Activated B cell treated with CpG ODN at 0.5 μM for 24 hours (primary cell): ENCODE measurements at regions not wholly inside any gene's neighbourhood (a gene's known extent, or its start where the extent isn't known, plus 50 kb on each side); places are given as distances from the start of the nearest gene placed in this dataset.

Experiments used
- ATAC-seq: fragments of 200-7000 bp; cut with Tn5 transposase; one replicate; pipeline ENCODE4 v1.10.0; 2021; ENCODE audit warnings: low read depth, mild to moderate bottlenecking, moderate library complexity
- CTCF ChIA-PET: fragments of 350-600 bp; sonication (Branson Sonifier 250); formaldehyde crosslinking; loops from one replicate; lab custom pipeline; 2021; ENCODE audit warnings: antibody characterized with exemption; lab: Charles Lee
- POLR2A ChIA-PET: fragments of 350-600 bp; sonication (Branson Sonifier 250); formaldehyde crosslinking; loops from one replicate; lab custom pipeline; 2021; ENCODE audit warnings: antibody characterized with exemption; lab: Charles Lee
- DNase-seq: peaks from one replicate; pipeline ENCODE4 v3.0.0; 2022
- H3K27ac Mint-ChIP-seq: one replicate; pipeline ENCODE4 v1.8.0; 2020; ENCODE audit warnings: mixed read lengths
- H3K27me3 Mint-ChIP-seq: one replicate; pipeline ENCODE4 v1.8.0; 2021; ENCODE audit warnings: mixed read lengths
- H3K36me3 Mint-ChIP-seq: one replicate; pipeline ENCODE4 v1.8.0; 2021; ENCODE audit warnings: low read depth, mixed read lengths
- H3K4me1 Mint-ChIP-seq: one replicate; pipeline ENCODE4 v1.8.0; 2021; ENCODE audit warnings: mixed read lengths
- H3K4me3 Mint-ChIP-seq: one replicate; pipeline ENCODE4 v1.8.0; 2020; ENCODE audit warnings: mild to moderate bottlenecking, mixed read lengths
- H3K9me3 Mint-ChIP-seq: one replicate; pipeline ENCODE4 v1.8.0; 2020; ENCODE audit warnings: mixed read lengths
- intact Hi-C: fragments of 100-400 bp; cut with micrococcal nuclease; formaldehyde crosslinking; loops from one replicate; pipeline ENCODE4 v1.15.1; 2024
- TF ChIP-seq, protein P1 (sequence below): fragments of 200-600 bp; IDR thresholded peaks from one replicate; pipeline ENCODE4 v1.8.0; 2022; ENCODE audit warnings: antibody characterized with exemption, mild to moderate bottlenecking

DNA sequence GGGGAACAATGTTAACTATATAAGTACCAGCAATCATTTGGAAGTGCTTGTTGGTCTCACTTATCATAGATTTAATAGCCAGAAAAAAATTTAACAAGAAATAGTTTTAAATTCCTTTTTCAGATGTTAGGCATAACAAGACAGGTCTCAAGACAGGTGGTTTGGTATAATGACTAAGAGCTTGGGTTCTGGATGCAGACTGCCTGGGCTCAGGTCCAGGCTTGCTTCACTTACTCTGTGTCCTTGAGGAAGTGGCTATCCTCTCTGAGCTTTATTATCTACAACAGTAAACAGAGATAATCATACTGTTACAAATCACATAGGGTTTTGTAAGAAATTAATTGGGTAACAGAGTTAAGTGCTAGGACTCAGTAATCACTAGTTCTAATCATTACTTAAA lies 338.0 kb upstream of the FLRT2 start:
- intact Hi-C loops = no loop called here
- DNase-seq (no peak), ATAC-seq (no peak)
- Mint-ChIP-seq H3K4me1 (no peaks in the 10 kb centered on the region), H3K9me3 (peaks cover 5% of the 10 kb centered on the region), H3K27me3 (no peaks in the 10 kb centered on the region), H3K36me3 (no peaks in the 10 kb centered on the region), H3K4me3 (no peak overlapping the region), H3K27ac (no peak overlapping the region)
- POLR2A ChIA-PET = no interaction called here
- TF ChIP-seq, protein P1, sequence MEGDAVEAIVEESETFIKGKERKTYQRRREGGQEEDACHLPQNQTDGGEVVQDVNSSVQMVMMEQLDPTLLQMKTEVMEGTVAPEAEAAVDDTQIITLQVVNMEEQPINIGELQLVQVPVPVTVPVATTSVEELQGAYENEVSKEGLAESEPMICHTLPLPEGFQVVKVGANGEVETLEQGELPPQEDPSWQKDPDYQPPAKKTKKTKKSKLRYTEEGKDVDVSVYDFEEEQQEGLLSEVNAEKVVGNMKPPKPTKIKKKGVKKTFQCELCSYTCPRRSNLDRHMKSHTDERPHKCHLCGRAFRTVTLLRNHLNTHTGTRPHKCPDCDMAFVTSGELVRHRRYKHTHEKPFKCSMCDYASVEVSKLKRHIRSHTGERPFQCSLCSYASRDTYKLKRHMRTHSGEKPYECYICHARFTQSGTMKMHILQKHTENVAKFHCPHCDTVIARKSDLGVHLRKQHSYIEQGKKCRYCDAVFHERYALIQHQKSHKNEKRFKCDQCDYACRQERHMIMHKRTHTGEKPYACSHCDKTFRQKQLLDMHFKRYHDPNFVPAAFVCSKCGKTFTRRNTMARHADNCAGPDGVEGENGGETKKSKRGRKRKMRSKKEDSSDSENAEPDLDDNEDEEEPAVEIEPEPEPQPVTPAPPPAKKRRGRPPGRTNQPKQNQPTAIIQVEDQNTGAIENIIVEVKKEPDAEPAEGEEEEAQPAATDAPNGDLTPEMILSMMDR = no peak
- CTCF ChIA-PET = no interaction called here

DNA sequence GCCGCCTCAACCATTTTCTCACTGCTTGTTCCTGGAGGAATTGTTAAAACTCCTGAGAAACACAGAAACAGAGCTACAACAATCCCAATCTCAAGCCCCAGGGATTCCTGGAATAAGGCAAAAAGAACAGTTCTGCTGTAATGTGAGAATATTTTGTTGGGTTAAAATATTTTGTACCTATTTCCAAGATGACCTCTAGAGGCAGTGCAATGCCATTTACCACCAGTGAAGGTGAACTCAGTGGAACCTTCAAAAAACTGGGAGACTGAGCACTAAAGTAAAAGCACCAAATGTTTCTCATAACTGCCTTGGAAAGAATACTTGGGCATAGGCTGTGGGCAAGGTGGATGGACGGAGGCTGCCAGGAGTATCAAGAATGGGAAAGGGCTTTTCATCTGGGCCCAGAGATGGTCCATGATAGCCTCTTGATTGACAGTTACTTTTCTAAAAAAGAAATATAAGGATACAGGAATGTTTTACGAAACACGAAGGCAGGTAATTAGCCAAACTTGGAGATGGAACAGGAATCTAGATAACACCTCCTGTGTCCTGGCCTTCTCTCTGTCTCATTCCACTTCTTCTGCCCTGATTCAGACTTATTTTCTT lies 334.0 kb upstream of the FLRT2 start:
- ATAC-seq (no peak), DNase-seq (no peak)
- H3K4me3 Mint-ChIP-seq = no peak overlapping the region
- H3K27ac Mint-ChIP-seq = no peak overlapping the region
- no peaks in the 10 kb centered on the region for H3K4me1 Mint-ChIP-seq
- H3K9me3 Mint-ChIP-seq = no peaks in the 10 kb centered on the region
- CTCF ChIA-PET = no interaction called here
- no peaks in the 10 kb centered on the region for H3K36me3 Mint-ChIP-seq
- intact Hi-C loops = no loop called here
- H3K27me3 Mint-ChIP-seq = no peaks in the 10 kb centered on the region
- TF ChIP-seq, protein P1 = no peak
- POLR2A ChIA-PET = no interaction called here

DNA sequence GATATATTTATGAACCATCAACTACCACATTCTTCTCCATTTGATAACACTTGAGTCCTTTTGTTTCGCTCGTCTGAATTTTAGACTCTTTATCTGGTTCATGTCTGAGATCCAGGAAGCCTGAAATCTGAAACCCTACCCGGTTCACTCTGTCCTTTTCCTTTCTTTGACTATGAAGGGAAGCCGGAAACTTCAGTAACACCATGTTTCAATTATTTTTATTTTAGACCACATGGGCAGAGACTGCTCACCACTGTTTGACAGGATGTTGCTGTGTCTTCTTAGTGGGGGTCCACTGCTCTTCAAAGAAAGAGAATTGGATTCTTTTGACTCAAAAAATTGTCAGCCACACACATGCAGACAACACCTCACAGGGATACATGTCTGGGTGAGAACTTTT lies 331.9 kb upstream of the FLRT2 start:
- no peak for DNase-seq
- H3K4me1 Mint-ChIP-seq = no peaks in the 10 kb centered on the region
- H3K9me3 Mint-ChIP-seq = peaks cover 1% of the 10 kb centered on the region
- H3K4me3 Mint-ChIP-seq = no peak overlapping the region
- H3K27me3 Mint-ChIP-seq = no peaks in the 10 kb centered on the region
- H3K27ac Mint-ChIP-seq = no peak overlapping the region
- H3K36me3 Mint-ChIP-seq = no peaks in the 10 kb centered on the region
- ATAC-seq = no peak
- ChIA-PET CTCF (no interaction called here), POLR2A (no interaction called here)
- TF ChIP-seq, protein P1 = no peak
- intact Hi-C loops = no loop called here

DNA sequence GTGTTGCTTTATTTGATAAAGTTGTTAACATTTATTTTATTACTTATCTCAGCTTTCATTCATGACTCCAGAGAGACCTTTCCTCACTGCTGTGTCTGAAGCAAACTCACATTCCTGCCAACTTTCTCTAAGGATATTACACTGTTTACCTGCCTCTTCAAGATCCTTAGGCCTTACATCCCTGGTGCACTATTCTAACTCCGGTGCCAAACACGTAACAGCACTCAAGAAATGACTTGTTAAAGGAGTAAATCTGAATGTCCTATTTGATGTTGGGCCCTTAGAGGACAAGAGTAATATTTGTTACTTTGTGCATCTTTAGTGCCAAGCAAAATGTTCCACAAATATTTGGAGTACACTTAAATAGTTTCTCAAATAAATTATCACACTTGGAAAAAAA lies 324.1 kb upstream of the FLRT2 start:
- Mint-ChIP-seq H3K27ac (no peak overlapping the region), H3K4me3 (no peak overlapping the region), H3K4me1 (no peaks in the 10 kb centered on the region), H3K27me3 (no peaks in the 10 kb centered on the region), H3K9me3 (peaks cover 8% of the 10 kb centered on the region), H3K36me3 (no peaks in the 10 kb centered on the region)
- TF ChIP-seq, protein P1 = no peak
- ChIA-PET POLR2A (no interaction called here), CTCF (no interaction called here)
- no peak for DNase-seq
- intact Hi-C loops = no loop called here
- no peak for ATAC-seq

DNA sequence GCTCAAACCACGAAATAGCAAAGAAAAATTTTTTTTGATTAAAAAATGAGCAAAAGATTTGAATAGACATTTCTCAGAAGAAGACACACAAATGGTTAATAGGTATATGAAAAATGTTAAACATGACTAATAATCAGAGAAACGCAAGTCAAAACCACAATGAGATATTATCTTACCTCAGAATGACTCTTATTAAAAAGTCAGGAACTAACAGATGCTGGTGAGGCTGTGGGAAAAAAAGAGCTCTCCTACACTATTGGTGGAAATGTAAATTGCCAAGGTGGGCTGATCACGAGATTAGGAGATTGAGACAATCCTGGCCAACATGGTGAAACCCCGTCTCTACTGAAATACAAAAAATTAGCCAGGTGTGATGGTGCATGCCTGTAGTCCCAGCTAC lies 315.5 kb upstream of the FLRT2 start:
- no peaks in the 10 kb centered on the region for H3K27me3 Mint-ChIP-seq
- ChIA-PET POLR2A (no interaction called here), CTCF (no interaction called here)
- H3K27ac Mint-ChIP-seq = no peak overlapping the region
- H3K36me3 Mint-ChIP-seq = no peaks in the 10 kb centered on the region
- intact Hi-C loops = no loop called here
- H3K9me3 Mint-ChIP-seq = peaks cover 7% of the 10 kb centered on the region
- H3K4me1 Mint-ChIP-seq = no peaks in the 10 kb centered on the region
- ATAC-seq (no peak), DNase-seq (no peak)
- TF ChIP-seq, protein P1 = no peak
- no peak overlapping the region for H3K4me3 Mint-ChIP-seq
